ENCODE measurements at regions not wholly inside any gene's neighbourhood (a gene's known extent, or its start where the extent isn't known, plus 50 kb on each side); places are given as distances from the start of the nearest gene placed in this dataset.

GRCh38 chr2:51880153-51880552 is 848.2 kb upstream of the NRXN1 start:
- TF ChIP-seq CTCF (conservative IDR thresholded peaks at IDR 0.05; ENCODE audit: low read depth, low read length) (no peak), EZH2 (IDR thresholded peaks at IDR 0.05; ENCODE audit: borderline replicate concordance, low read depth, low read length, poor library complexity, severe bottlenecking) (no peak)
